H9 (cell line): ENCODE measurements at regions not wholly inside any gene's neighbourhood (a gene's known extent, or its start where the extent isn't known, plus 50 kb on each side); places are given as distances from the start of the nearest gene placed in this dataset.

Experiments
- DNase-seq: peaks from one replicate; pipeline ENCODE4 v3.0.0-alpha.2; 2017
- H2AFZ ChIP-seq: one replicate; pipeline ENCODE4 v1.6.1; 2013; ENCODE audit warnings: mild to moderate bottlenecking, low read length, control low read depth, moderate library complexity
- H2AK5ac ChIP-seq: 2 replicates; pipeline ENCODE4 v1.6.1; 2013; ENCODE audit warnings: low read length, control low read depth, mixed read lengths; ENCODE audit not compliant: insufficient read length
- H2BK120ac ChIP-seq: one replicate; pipeline ENCODE4 v1.6.1; 2013; ENCODE audit warnings: low read depth, mild to moderate bottlenecking, low read length, control low read depth, inconsistent platforms; ENCODE audit not compliant: poor library complexity, severe bottlenecking
- H2BK12ac ChIP-seq: 2 replicates; pipeline ENCODE4 v1.6.1; 2013; ENCODE audit warnings: low read length, control low read depth, mixed read lengths, low read depth; ENCODE audit not compliant: insufficient read length
- H2BK15ac ChIP-seq: 2 replicates; pipeline ENCODE4 v1.6.1; 2013; ENCODE audit warnings: low read depth, low read length, control low read depth
- H2BK20ac ChIP-seq: one replicate; pipeline ENCODE4 v1.6.1; 2013; ENCODE audit warnings: low read depth, mild to moderate bottlenecking, low read length, control low read depth, inconsistent platforms; ENCODE audit not compliant: poor library complexity, severe bottlenecking
- H2BK5ac ChIP-seq: 2 replicates; pipeline ENCODE4 v1.6.1; 2013; ENCODE audit warnings: low read length, control low read depth, mixed read lengths; ENCODE audit not compliant: insufficient read length
- H3K14ac ChIP-seq: 2 replicates; pipeline ENCODE4 v1.6.1; 2013; ENCODE audit warnings: low read length, control low read depth; ENCODE audit not compliant: insufficient read depth
- H3K18ac ChIP-seq: 2 replicates; pipeline ENCODE4 v1.6.1; 2013; ENCODE audit warnings: low read depth, mild to moderate bottlenecking, mixed read lengths, low read length, control low read depth; ENCODE audit not compliant: insufficient read length
- H3K23ac ChIP-seq: 2 replicates; pipeline ENCODE4 v1.6.1; 2013; ENCODE audit warnings: low read length, control low read depth, mixed read lengths, low read depth; ENCODE audit not compliant: insufficient read length
- H3K23me2 ChIP-seq: 2 replicates; pipeline ENCODE4 v1.6.1; 2013; ENCODE audit warnings: low read depth, mild to moderate bottlenecking, mixed read lengths, low read length, control low read depth; ENCODE audit not compliant: insufficient read length, poor library complexity, severe bottlenecking
- H3K27ac ChIP-seq: 2 replicates; pipeline ENCODE4 v1.5.1; 2013; ENCODE audit warnings: low read length, control low read depth, mixed read lengths, low read depth; ENCODE audit not compliant: insufficient read length
- H3K27me3 ChIP-seq: 2 replicates; pipeline ENCODE4 v1.6.1; 2013; ENCODE audit warnings: low read length, control low read depth, inconsistent platforms; ENCODE audit not compliant: insufficient read depth
- H3K4ac ChIP-seq: 2 replicates; pipeline ENCODE4 v1.6.1; 2013; ENCODE audit warnings: low read depth, mild to moderate bottlenecking, control low read depth, inconsistent platforms, low read length, moderate library complexity
- H3K4me1 ChIP-seq: 2 replicates; pipeline ENCODE4 v1.6.1; 2013; ENCODE audit warnings: low read length, control low read depth, inconsistent platforms; ENCODE audit not compliant: insufficient read depth
- H3K4me2 ChIP-seq: 2 replicates; pipeline ENCODE4 v1.6.1; 2013; ENCODE audit warnings: low read length, control low read depth, mixed read lengths; ENCODE audit not compliant: insufficient read length, insufficient read depth
- H3K56ac ChIP-seq: 2 replicates; pipeline ENCODE4 v1.6.1; 2013; ENCODE audit warnings: low read depth, mild to moderate bottlenecking, mixed read lengths, low read length, control low read depth; ENCODE audit not compliant: insufficient read length
- H3K79me1 ChIP-seq: 2 replicates; pipeline ENCODE4 v1.6.1; 2013; ENCODE audit warnings: low read depth, mild to moderate bottlenecking, moderate library complexity, low read length, control low read depth, inconsistent platforms; ENCODE audit not compliant: insufficient read depth, poor library complexity, severe bottlenecking
- H3K79me2 ChIP-seq: 2 replicates; pipeline ENCODE4 v1.6.1; 2013; ENCODE audit warnings: low read length, control low read depth, inconsistent platforms; ENCODE audit not compliant: insufficient read depth
- H3K9ac ChIP-seq: 2 replicates; pipeline ENCODE4 v1.6.1; 2013; ENCODE audit warnings: low read length, control low read depth, mixed read lengths; ENCODE audit not compliant: insufficient read length; ENCODE audit errors: extremely low read depth
- H3K9me3 ChIP-seq: one replicate; pipeline ENCODE4 v1.6.1; 2013; ENCODE audit warnings: low read depth, low read length, inconsistent platforms; ENCODE audit not compliant: control insufficient read depth
- H3T11ph ChIP-seq: one replicate; pipeline ENCODE4 v1.6.1; 2013; ENCODE audit warnings: mild to moderate bottlenecking, low read length, control low read depth, inconsistent platforms
- H4K20me1 ChIP-seq: one replicate; pipeline ENCODE4 v1.6.1; 2013; ENCODE audit not compliant: control insufficient read depth, insufficient read length, insufficient read depth
- H4K5ac ChIP-seq: 2 replicates; pipeline ENCODE4 v1.6.1; 2013; ENCODE audit warnings: low read depth, mild to moderate bottlenecking, mixed read lengths, low read length, control low read depth; ENCODE audit not compliant: insufficient read length
- H4K8ac ChIP-seq: replicated peaks from 2 replicates; pipeline ENCODE4 v1.6.1; 2013; ENCODE audit warnings: low read length, control low read depth, mixed read lengths, low read depth; ENCODE audit not compliant: insufficient read length
- H4K91ac ChIP-seq: 2 replicates; pipeline ENCODE4 v1.6.1; 2013; ENCODE audit warnings: low read depth, mild to moderate bottlenecking, moderate library complexity, mixed read lengths, low read length, control low read depth; ENCODE audit not compliant: insufficient read length
- H3K27ac Mint-ChIP-seq, 3 experiments: 2 replicates in 2 of 3; 3 replicates in 1 of 3; pipeline ENCODE4 v1.8.0; 2020 to 2021; ENCODE audit warnings: mixed read lengths in 3 of 3, mild to moderate bottlenecking in 1 of 3, moderate library complexity in 1 of 3
- H3K27me3 Mint-ChIP-seq: 2 replicates; pipeline ENCODE4 v1.8.0; 2021; ENCODE audit warnings: low read depth, mild to moderate bottlenecking, moderate library complexity, mixed read lengths
- H3K36me3 Mint-ChIP-seq, 3 experiments: 2 replicates in 2 of 3; 3 replicates in 1 of 3; pipeline ENCODE4 v1.8.0; 2020 to 2021; ENCODE audit warnings: low read depth in 3 of 3, mixed read lengths in 3 of 3; ENCODE audit not compliant: insufficient read depth in 1 of 3
- H3K4me1 Mint-ChIP-seq, 2 experiments: 2 replicates each; pipeline ENCODE4 v1.8.0; 2020; ENCODE audit warnings: mixed read lengths in 2 of 2
- H3K4me3 Mint-ChIP-seq, 2 experiments: 2 replicates in 1 of 2; 3 replicates in 1 of 2; pipeline ENCODE4 v1.8.0; 2020 to 2021; ENCODE audit warnings: mild to moderate bottlenecking in 2 of 2, mixed read lengths in 2 of 2, moderate library complexity in 1 of 2
- H3K9me3 Mint-ChIP-seq, 2 experiments: 2 replicates in 1 of 2; 3 replicates in 1 of 2; pipeline ENCODE4 v1.8.0; 2020; ENCODE audit warnings: mild to moderate bottlenecking in 2 of 2, mixed read lengths in 2 of 2, moderate library complexity in 1 of 2
- CTCF ChIP-seq: fragments of 200-600 bp; sonication (generic); conservative IDR thresholded peaks from 3 replicates; pipeline ENCODE4 v1.8.0; 2021; ENCODE audit warnings: antibody characterized with exemption, mild to moderate bottlenecking
- WGBS: extraction: QIAGEN DNeasy Blood & Tissue Kit; methylation state at CpG from one replicate; pipeline ENCODE4 v1.1.7; 2013; ENCODE audit warnings: missing lambda C conversion rate, low lambda C conversion rate, mixed read lengths; ENCODE audit not compliant: insufficient read length; ENCODE audit errors: extremely low coverage; 5-methylcytosine and 5-hydroxymethylcytosine counted together

DNA sequence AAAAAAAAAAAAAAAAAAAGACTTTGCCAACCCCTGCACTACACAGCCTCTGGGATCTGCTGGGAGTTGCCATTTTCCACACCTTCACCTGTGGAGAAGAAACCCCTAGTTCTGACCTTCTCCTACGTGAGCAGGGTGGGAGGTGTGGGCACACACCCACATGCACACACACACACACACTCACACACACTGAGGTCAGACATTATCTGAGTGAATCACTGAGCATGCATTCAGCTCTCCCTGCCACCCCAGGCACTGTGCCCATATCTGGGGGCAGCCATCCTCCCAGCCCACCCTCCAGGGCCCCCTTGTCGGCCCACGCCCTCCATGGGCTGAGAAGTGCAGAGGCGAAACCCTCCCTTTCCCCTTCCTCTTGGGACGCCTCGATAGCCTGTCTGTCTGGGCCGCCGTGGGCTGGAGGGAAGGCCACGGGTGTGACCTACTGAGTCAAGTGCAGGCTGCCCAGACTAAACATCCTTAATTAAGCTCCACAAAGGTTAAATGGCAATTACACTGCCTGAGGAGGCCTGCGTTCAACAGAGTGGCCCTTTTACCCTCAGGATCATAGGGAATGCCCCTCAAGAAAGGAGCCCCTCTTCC, 143.8 kb downstream of the C16orf95 start:
- Histone ChIP-seq H4K8ac (no peak overlapping the region), H3K14ac (no peak overlapping the region), H2BK5ac (no peak overlapping the region), H2BK20ac (no peak overlapping the region), H3K23me2 (no peaks in the 10 kb centered on the region), H3K4me1 (no peaks in the 10 kb centered on the region), H2BK15ac (no peak overlapping the region), H4K91ac (no peak overlapping the region), H2AFZ (no peak overlapping the region), H3K27ac (no peak overlapping the region), H3K79me2 (no peaks in the 10 kb centered on the region), H3K4me2 (no peak overlapping the region), H4K5ac (no peak overlapping the region), H2BK12ac (no peak overlapping the region), H4K20me1 (no peaks in the 10 kb centered on the region), H2AK5ac (no peak overlapping the region), H3K23ac (no peak overlapping the region), H3T11ph (no peak overlapping the region), H3K18ac (no peak overlapping the region), H3K4ac (no peak overlapping the region), H3K9ac (no peak overlapping the region), H3K27me3 (no peaks in the 10 kb centered on the region; the same call in 1 of the 2 replicates), H3K56ac (no peak overlapping the region), H3K9me3 (no peaks in the 10 kb centered on the region), H2BK120ac (no peak overlapping the region), H3K79me1 (no peaks in the 10 kb centered on the region)
- no peak for TF ChIP-seq CTCF
- DNase-seq = no peak
- Mint-ChIP-seq H3K27me3 (peaks cover 9% of the 10 kb centered on the region), H3K36me3 (no peaks in the 10 kb centered on the region), H3K4me3 (no peak overlapping the region), H3K9me3 (no peaks in the 10 kb centered on the region; a peak in 2 of 5 replicates), H3K4me1 (peaks cover 8 to 18% of the 10 kb centered on the region in 2 experiments), H3K27ac (no peak overlapping the region)
- no CpG with 5 or more reads among the region's 10 CpGs for WGBS
